Activated CD8-positive, alpha-beta T cell treated with anti-CD3 and anti-CD28 coated beads for 36 hours (primary cell): ENCODE measurements at regions not wholly inside any gene's neighbourhood (a gene's known extent, or its start where the extent isn't known, plus 50 kb on each side); places are given as distances from the start of the nearest gene placed in this dataset.

Source experiments
- ATAC-seq: fragments of 200-7000 bp; cut with Tn5 transposase; one replicate; pipeline ENCODE4 v1.10.0; 2021; ENCODE audit warnings: mild to moderate bottlenecking, moderate library complexity
- CTCF ChIA-PET: fragments of 350-600 bp; sonication (Branson Sonifier 250); formaldehyde crosslinking; loops from one replicate; lab custom pipeline; 2021; ENCODE audit warnings: antibody characterized with exemption; lab: Charles Lee
- POLR2A ChIA-PET: fragments of 350-600 bp; sonication (Branson Sonifier 250); formaldehyde crosslinking; loops from one replicate; lab custom pipeline; 2021; ENCODE audit warnings: antibody characterized with exemption; lab: Charles Lee
- DNase-seq: peaks from one replicate; pipeline ENCODE4 v3.0.0-alpha.2; 2020
- H3K27ac Mint-ChIP-seq: one replicate; pipeline ENCODE4 v1.8.0; 2021; ENCODE audit warnings: mild to moderate bottlenecking, mixed read lengths
- H3K27me3 Mint-ChIP-seq: one replicate; pipeline ENCODE4 v1.8.0; 2021; ENCODE audit warnings: mixed read lengths
- H3K36me3 Mint-ChIP-seq: one replicate; pipeline ENCODE4 v1.8.0; 2021; ENCODE audit warnings: low read depth, mixed read lengths
- H3K4me1 Mint-ChIP-seq: one replicate; pipeline ENCODE4 v1.8.0; 2021; ENCODE audit warnings: low read depth, mixed read lengths
- H3K4me3 Mint-ChIP-seq: one replicate; pipeline ENCODE4 v1.8.0; 2021; ENCODE audit warnings: mild to moderate bottlenecking, moderate library complexity, mixed read lengths
- H3K9me3 Mint-ChIP-seq: one replicate; pipeline ENCODE4 v1.8.0; 2021; ENCODE audit warnings: mixed read lengths
- CTCF ChIP-seq: fragments of 200-600 bp; IDR thresholded peaks from one replicate; pipeline ENCODE4 v1.8.0; 2022; ENCODE audit warnings: antibody characterized with exemption, mild to moderate bottlenecking
- intact Hi-C: fragments of 100-400 bp; cut with micrococcal nuclease; formaldehyde crosslinking; loops from one replicate; pipeline ENCODE4 v1.10.0; 2022

DNA sequence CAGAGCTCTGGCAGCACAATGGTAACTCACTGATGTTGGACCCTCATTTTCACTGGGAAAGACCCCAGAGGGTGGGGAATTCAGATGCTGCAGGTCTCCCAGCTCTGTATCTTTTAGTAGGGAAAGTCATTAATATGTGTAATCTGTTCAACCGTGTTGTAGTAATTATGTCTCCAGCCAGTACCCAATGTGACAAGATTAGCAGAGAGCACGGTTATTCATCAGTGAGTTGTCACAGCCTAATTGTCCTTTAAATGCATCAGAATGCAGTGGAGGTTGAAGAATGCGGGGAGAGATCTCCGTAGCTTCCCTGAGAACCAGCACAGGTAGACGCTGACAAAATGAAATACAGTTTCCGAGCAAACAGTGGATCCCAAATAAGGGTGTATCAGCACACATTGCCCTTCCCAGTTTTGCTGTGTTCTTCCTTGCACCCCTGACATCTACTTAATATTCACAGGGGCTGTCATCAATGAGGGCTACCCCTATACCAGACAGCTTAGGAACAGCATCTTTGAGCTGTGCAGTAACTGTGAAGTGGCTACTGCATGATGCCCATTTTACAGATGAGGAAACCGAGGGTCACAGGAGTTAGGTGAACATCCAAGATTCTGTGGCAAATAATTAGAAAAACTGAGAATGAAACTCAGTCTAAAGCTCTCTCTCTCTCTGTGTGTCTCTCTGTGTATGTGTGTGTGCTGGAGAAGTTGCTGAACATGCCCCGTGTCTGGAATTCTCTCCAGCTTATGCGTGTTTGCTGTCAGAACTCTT is 430.4 kb upstream of the HS6ST1 start:
- no peak overlapping the region for H3K27ac Mint-ChIP-seq
- peaks cover 5% of the 10 kb centered on the region for H3K27me3 Mint-ChIP-seq
- ChIA-PET POLR2A (no interaction called here), CTCF (no interaction called here)
- no peaks in the 10 kb centered on the region for H3K9me3 Mint-ChIP-seq
- no peak overlapping the region for H3K4me3 Mint-ChIP-seq
- intact Hi-C loops: no loop called here
- DNase-seq: no peak
- no peak for ATAC-seq
- no peak for TF ChIP-seq CTCF
- peaks cover 3% of the 10 kb centered on the region for H3K4me1 Mint-ChIP-seq
- no peaks in the 10 kb centered on the region for H3K36me3 Mint-ChIP-seq

GRCh38 chr2:128750328-128751165 is 431.9 kb upstream of the HS6ST1 start:
- Mint-ChIP-seq H3K9me3 (no peaks in the 10 kb centered on the region), H3K27me3 (peaks cover 7% of the 10 kb centered on the region), H3K27ac (no peak overlapping the region), H3K36me3 (no peaks in the 10 kb centered on the region), H3K4me1 (peaks cover 14% of the 10 kb centered on the region), H3K4me3 (no peak overlapping the region)
- ATAC-seq (no peak), DNase-seq (no peak)
- ChIA-PET CTCF (interaction anchor here (1.1 to 1.4 kb wide), 2 partner anchors 14 to 32 kb away, joined by 4 to 6 read pairs; no protein-coding TSS in a partner anchor), POLR2A (no interaction called here)
- TF ChIP-seq CTCF: no peak
- intact Hi-C loops: no loop called here

- DNase-seq (no peak), ATAC-seq (no peak)
- Mint-ChIP-seq H3K27me3 (peaks cover 9% of the 10 kb centered on the region), H3K36me3 (no peaks in the 10 kb centered on the region), H3K4me3 (no peak overlapping the region), H3K27ac (no peak overlapping the region), H3K9me3 (no peaks in the 10 kb centered on the region), H3K4me1 (peaks cover 14% of the 10 kb centered on the region)
- intact Hi-C loops: no loop called here
- ChIA-PET CTCF (interaction anchor here (1.1 kb wide), 1 partner anchor 15 kb away, joined by 4 read pairs; no protein-coding TSS in a partner anchor), POLR2A (no interaction called here)
- no peak for TF ChIP-seq CTCF
These were observed 433.1 kb upstream of the HS6ST1 start for GRCh38 chr2:128751746-128752145.

DNA sequence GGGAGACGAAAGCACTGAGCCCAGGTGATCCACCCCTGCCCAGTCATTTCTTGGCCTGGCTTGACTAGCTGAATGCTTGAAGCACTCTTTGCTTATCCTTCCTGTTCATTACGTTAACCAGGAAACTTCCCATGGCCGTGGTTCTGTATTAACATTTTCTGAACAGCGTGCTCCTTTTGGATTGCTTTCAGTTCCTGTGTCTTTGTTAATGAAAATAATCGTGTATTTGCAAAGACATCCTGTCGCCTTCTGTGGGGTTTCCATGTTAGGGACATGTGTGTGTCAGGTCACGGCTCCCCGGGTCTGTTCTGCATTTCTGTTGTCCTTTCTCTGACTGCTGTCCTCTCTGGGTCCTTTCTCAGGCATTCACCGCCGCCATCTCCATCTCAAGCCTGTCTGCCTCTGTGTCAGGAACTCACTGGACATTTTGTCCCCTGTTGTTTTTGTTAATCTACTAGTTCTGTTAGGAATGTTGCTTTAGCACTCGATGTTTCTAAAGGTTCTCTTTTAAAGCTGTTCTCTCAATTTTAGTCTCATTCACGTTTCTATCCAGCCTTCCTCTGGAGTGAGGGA is 434.1 kb upstream of the HS6ST1 start:
- no peak for ATAC-seq
- TF ChIP-seq CTCF: no peak
- CTCF ChIA-PET: interaction anchor here (1.1 kb wide), 2 partner anchors 16 kb away, joined by 3 to 4 read pairs; no protein-coding TSS in a partner anchor

More for the DNA sequence above, 434.1 kb upstream of the HS6ST1 start:
- H3K27ac Mint-ChIP-seq: no peak overlapping the region
- H3K27me3 Mint-ChIP-seq: peaks cover 9% of the 10 kb centered on the region
- POLR2A ChIA-PET: no interaction called here
- H3K36me3 Mint-ChIP-seq: no peaks in the 10 kb centered on the region
- no peaks in the 10 kb centered on the region for H3K9me3 Mint-ChIP-seq
- no peak overlapping the region for H3K4me3 Mint-ChIP-seq
- peaks cover 14% of the 10 kb centered on the region for H3K4me1 Mint-ChIP-seq
- no peak for DNase-seq
- intact Hi-C loops: no loop called here
